ENCODE measurements at regions not wholly inside any gene's neighbourhood (a gene's known extent, or its start where the extent isn't known, plus 50 kb on each side); places are given as distances from the start of the nearest gene placed in this dataset.

DNA sequence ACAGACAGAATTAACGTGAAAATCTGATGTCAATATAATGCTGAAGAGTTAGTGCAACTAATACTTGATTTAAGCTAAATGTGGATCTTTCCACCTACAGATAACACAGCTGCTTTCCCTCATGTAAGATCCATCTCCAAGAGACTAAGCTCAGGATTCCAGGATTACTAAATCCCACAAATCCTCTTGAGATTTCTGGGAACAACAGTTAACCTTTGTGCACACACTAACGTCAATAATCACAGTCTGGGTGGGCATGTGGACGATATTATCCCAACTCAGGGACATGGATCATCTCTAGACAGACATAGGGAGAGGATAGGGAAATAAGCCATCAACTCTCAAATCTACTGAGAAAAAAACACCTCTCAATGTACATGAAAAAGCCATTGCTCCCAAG lies 432.6 kb downstream of the SATB2 start:
- no peak for DNase-seq (ENCODE audit: low read depth)

GRCh38 chr2:199024224-199024623 lies 433.5 kb downstream of the SATB2 start:
- no peak for DNase-seq (ENCODE audit: low read depth)

- DNase-seq (ENCODE audit: low read depth), result no peak
Measured at GRCh38 chr2:199019898-199020507, 437.7 kb downstream of the SATB2 start.

- no peak for DNase-seq (ENCODE audit: low read depth)
Measured at GRCh38 chr2:199018826-199019225, 438.9 kb downstream of the SATB2 start.

GRCh38 chr2:199015072-199015471 lies 442.7 kb downstream of the SATB2 start:
- DNase-seq (ENCODE audit: low read depth), result no peak

DNA sequence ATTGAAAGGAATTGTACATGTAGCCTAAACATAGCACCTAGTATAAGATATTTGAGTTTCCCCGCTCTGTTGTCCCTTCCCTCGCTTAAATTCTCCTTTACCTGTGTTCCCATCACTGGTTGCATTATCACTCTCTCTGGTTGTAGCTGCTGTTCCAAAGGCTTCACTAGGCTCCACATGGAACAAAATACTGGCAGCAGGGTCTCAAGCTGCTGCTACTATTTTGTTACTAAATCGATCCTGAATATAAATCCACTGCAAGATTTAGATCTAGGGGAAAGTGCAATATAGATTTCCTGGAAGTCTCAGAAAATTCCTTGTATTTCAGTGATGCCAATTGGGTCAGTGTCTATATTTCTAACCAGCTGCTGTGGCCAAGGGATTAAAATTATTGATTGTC lies 443.5 kb downstream of the SATB2 start:
- DNase-seq (ENCODE audit: low read depth), result no peak

GRCh38 chr2:199011908-199012307 lies 445.8 kb downstream of the SATB2 start:
- no peak for DNase-seq (ENCODE audit: low read depth)

DNA sequence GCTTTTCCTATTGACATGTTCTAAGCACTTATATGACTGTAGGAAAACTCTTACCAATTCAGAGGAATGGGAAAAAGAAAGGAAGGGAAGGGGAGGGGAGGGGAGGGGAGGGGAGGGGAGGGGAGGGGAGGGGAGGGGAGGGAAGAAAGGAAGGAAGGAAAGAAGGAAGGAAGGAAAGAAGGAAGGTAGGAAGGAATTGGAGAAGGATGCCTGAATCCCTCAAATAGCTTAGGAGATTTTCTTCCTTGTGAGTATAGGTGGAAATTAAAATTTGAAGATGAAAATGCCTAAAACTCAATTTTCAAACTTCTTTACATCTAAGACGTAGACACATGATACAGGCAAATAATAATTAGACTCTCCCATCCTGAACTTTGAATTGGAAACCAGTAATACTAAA lies 463.1 kb downstream of the SATB2 start:
- DNase-seq (ENCODE audit: low read depth), result no peak

DNA sequence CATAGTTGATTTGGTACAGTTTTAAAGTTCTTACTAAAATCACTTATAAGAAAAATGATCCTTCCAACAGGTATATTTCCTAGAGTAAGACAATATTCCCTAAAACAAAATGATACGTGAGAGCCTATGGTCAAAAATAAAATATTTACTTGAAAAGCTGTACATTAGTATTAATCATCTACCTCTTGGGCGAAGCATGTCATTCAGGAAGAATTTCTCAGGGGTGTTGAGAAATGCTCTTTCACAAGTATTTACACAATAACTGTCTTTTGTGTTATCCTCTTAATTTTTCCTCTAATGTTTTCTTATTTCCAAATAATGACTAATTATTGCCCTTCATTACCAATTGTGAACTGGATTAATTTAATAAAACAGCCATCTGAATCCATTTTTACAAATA lies 466.3 kb downstream of the SATB2 start:
- no peak for DNase-seq (ENCODE audit: low read depth)

DNA sequence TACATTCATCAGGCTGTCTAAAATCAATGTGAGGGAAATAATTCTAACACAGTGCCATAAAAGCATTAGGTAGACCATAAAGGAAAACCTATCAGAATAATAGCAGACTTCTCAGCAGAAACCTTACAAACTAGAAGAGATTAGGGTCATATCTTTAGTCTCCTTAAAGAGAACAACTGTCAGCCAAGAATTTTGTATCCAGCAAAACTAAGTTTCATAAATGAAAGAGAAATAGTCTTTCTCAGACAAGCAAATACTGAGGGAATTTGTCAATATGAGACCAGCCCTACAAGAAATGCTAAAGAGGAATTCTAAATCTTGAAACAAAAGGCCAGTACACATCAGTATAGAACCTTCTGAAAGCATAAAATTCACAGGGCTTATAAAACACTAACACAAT lies 482.0 kb downstream of the SATB2 start:
- no peak for DNase-seq (ENCODE audit: low read depth)

DNA sequence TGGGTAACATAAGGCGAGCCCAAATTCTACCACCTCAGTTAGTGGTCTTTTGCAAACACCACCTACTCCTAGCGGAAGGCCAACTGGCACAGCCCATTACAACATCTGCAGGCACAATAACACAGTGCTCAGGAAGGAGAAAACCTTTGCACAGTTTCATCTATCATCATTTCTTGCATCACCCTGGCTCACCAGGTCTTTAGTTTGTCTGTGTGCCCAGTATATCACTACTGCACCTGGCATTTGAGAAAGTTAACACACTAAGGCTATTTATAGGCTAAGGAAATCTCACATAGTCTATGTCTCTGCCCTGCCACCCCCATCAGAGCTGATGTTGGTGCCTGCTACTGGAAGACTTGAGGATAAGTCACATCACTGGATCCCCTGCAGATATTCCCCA lies 484.0 kb downstream of the SATB2 start:
- no peak for DNase-seq (ENCODE audit: low read depth)

GRCh38 chr2:198973181-198973580 lies 484.6 kb downstream of the SATB2 start:
- DNase-seq (ENCODE audit: low read depth), result no peak

- DNase-seq (ENCODE audit: low read depth), result no peak
Measured at GRCh38 chr2:198968545-198968944, 489.2 kb downstream of the SATB2 start.

GRCh38 chr2:198966269-198966668 lies 491.5 kb downstream of the SATB2 start:
- DNase-seq (ENCODE audit: low read depth), result no peak

GRCh38 chr2:198961547-198961946 lies 496.2 kb downstream of the SATB2 start:
- no peak for DNase-seq (ENCODE audit: low read depth)

DNA sequence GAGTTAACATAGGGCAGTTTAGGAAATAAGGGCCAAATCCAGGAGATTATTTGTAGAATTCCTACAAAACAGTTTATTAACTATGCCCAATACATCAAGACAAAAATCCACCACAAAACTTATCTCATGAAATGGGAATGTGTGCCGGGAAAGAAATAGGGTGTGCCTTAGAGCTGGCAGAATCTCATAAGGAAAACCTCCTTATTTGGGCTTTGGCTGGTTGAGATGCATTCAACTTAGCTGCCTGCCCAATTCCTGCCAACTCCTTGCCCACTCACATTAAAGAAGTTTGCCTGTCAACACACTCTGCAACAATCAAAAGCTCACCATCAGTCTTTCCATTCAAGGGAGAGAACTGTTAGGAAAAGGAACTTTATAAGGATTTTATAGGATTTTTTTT lies 500.6 kb downstream of the SATB2 start:
- no peak for DNase-seq (ENCODE audit: low read depth)

- DNase-seq (ENCODE audit: low read depth), result no peak
Measured at GRCh38 chr2:198953328-198953727, 504.4 kb downstream of the SATB2 start.

GRCh38 chr2:198950803-198951202 lies 506.9 kb downstream of the SATB2 start:
- no peak for DNase-seq (ENCODE audit: low read depth)

DNA sequence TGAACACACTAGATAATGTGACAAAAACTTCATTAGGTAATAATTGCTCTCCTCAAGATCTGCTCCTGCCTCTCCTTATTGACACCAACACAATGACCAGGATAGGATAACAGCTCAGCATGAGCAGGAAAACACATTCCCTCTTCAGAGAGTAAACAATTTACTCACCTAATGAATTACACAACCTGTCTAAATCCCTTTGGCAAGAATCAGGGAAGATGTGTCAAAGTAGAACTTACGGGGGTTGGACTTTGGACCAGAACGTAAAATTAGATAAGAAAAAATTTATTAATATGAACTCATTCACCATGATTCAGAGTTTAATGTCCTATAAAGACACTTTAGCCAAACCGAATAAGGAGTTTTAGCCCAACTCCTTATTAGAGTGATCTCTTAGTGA lies 512.2 kb downstream of the SATB2 start:
- DNase-seq (ENCODE audit: low read depth), result no peak

DNA sequence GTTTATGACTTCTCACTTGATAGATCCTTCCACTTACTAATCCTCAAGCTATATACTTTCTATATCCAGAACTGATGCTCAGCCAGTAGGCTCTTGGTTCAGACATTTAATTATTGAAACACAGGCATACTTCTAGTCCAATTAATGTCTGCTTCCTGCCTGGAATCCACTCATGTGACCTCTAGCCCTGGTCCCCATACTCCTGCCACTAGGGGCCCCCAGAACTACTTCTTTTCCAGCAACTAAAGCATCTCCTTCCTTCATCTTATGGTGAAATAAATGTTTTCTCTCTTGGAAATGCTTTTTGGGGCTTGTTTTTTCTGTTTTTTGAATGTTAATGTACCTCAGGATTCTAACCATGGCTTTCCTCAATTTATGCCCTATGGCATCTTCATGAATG lies 527.6 kb downstream of the SATB2 start:
- DNase-seq (ENCODE audit: low read depth), result no peak

DNA sequence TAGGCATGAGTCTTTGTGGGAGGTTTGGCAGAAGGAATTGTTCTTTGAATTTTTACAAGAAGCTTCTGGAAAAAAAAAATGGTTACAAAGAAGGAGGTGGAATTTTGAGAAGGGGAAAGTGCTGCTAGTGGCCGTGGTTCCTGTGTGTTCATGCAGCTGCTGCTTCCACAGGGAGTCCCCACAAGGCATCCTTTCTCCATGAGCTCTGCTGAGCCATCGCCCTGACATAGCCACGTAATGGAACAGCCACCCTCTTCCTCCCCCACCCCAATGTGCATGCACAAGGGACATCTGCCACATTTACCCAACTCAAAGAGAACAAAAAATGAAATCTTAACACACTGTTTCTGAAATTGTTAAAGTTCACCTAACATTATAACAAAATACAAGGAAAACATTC lies 529.7 kb downstream of the SATB2 start:
- no peak for DNase-seq (ENCODE audit: low read depth)

GRCh38 chr2:198917926-198918720 lies 539.6 kb downstream of the SATB2 start:
- DNase-seq (ENCODE audit: low read depth), result no peak

- DNase-seq (ENCODE audit: low read depth), result no peak
Measured at GRCh38 chr2:198917275-198917674, 540.5 kb downstream of the SATB2 start.

DNA sequence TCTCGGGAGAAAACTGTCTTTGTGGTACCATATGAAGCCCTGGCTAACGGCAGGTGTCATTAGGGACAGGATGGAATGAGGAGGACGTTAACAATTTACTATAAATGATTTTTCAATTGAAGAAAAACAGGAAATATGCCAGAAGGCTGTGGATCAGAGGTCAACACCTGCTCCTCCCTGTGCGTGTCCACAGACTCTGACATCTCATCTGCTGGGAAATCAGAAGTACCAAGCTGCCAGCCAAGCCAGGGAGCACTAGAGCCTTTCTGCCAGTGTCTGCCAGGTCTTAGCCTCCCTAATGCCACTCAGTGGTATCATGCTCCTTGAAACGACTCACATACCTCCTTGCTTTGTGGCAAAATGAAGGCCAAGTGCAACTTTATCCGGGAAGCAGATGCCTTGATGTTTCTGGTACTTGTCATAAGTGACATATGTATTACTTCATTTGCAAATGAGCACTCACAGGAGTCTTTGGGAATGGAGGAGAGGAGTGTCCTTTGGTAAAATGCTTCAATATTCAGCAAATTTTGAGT lies 541.1 kb downstream of the SATB2 start:
- DNase-seq (ENCODE audit: low read depth), result no peak
